OCI-LY7 (cell line): ENCODE measurements at regions not wholly inside any gene's neighbourhood (a gene's known extent, or its start where the extent isn't known, plus 50 kb on each side); places are given as distances from the start of the nearest gene placed in this dataset.

Experiments used
- EZH2phosphoT487 ChIP-seq: fragments of 200-600 bp; sonication (generic); IDR thresholded peaks from 2 replicates; pipeline ENCODE4 v1.6.1; 2018; ENCODE audit warnings: low read depth, borderline replicate concordance, mild to moderate bottlenecking, mixed run types, antibody characterized with exemption, low read length, moderate library complexity, mixed read lengths
- TF ChIP-seq, protein P1 (sequence below): fragments of 200-600 bp; sonication (generic); conservative IDR thresholded peaks from 2 replicates; pipeline ENCODE4 v1.5.1; 2014; ENCODE audit warnings: mild to moderate bottlenecking, antibody characterized with exemption, low read length, moderate library complexity, mixed read lengths

DNA sequence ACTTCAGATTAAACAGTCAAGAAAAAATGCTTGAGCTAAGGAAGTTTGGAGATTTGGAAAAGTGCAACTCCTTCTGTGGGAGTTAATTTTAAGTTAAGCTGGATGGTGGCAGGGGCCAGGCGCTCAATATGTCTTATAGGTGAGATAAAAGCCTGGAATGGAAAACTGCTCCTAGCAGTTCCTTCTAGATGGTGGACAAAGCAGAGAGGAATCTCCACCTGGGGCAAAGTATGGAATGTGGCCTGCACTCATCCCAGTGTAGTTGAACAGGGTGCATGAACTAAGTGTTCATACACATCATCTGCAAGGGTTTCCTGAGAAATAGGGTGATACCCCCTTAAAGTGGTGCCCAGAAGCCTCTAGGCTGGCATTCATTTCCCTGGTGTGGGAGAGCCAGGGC lies 227.1 kb downstream of the FGF13 start:
- TF ChIP-seq, protein P1, sequence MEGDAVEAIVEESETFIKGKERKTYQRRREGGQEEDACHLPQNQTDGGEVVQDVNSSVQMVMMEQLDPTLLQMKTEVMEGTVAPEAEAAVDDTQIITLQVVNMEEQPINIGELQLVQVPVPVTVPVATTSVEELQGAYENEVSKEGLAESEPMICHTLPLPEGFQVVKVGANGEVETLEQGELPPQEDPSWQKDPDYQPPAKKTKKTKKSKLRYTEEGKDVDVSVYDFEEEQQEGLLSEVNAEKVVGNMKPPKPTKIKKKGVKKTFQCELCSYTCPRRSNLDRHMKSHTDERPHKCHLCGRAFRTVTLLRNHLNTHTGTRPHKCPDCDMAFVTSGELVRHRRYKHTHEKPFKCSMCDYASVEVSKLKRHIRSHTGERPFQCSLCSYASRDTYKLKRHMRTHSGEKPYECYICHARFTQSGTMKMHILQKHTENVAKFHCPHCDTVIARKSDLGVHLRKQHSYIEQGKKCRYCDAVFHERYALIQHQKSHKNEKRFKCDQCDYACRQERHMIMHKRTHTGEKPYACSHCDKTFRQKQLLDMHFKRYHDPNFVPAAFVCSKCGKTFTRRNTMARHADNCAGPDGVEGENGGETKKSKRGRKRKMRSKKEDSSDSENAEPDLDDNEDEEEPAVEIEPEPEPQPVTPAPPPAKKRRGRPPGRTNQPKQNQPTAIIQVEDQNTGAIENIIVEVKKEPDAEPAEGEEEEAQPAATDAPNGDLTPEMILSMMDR = no peak
- TF ChIP-seq EZH2phosphoT487 = no peak
